H1 (cell line): ENCODE measurements at regions not wholly inside any gene's neighbourhood (a gene's known extent, or its start where the extent isn't known, plus 50 kb on each side); places are given as distances from the start of the nearest gene placed in this dataset.

Experiments used
- CTCF ChIA-PET: fragments of 300-600 bp; sonication (Branson Sonifier 250); formaldehyde crosslinking; loops from one replicate; lab custom pipeline; 2021; ENCODE audit not compliant: partially characterized antibody; lab: Charles Lee
- POLR2A ChIA-PET: fragments of 300-600 bp; sonication (Branson Sonifier 250); formaldehyde crosslinking; loops from one replicate; lab custom pipeline; 2021; ENCODE audit warnings: inconsistent platforms; ENCODE audit not compliant: partially characterized antibody; lab: Charles Lee
- DNase-seq, 2 experiments: peaks; one replicate each; pipeline versions ENCODE4 v3.0.0 to v3.0.0-alpha.2; 2010 to 2022; ENCODE audit warnings: low spot score in 2 of 2, low read depth in 1 of 2, mixed read lengths in 1 of 2
- FAIRE-seq: peaks from 2 replicates; lab custom pipeline; 2011; peaks lifted over from hg19 to GRCh38; lab: Jason Lieb, UNC
- H2AFZ ChIP-seq: 2 replicates; pipeline ENCODE4 v1.8.1; 2012; ENCODE audit warnings: low read length, inconsistent platforms
- H2AK5ac ChIP-seq: 2 replicates; pipeline ENCODE4 v1.6.1; 2013; ENCODE audit warnings: low read depth, low read length
- H2BK120ac ChIP-seq: replicated peaks from 2 replicates; pipeline ENCODE3; 2013; ENCODE audit warnings: low read depth, low read length, inconsistent platforms
- H2BK12ac ChIP-seq: 2 replicates; pipeline ENCODE4 v1.6.1; 2013; ENCODE audit warnings: low read depth, low read length
- H2BK15ac ChIP-seq: 2 replicates; pipeline ENCODE4 v1.6.1; 2013; ENCODE audit warnings: low read length
- H2BK20ac ChIP-seq: 2 replicates; pipeline ENCODE4 v1.6.1; 2013; ENCODE audit warnings: low read length
- H2BK5ac ChIP-seq: 2 replicates; pipeline ENCODE4 v1.6.1; 2013; ENCODE audit warnings: low read depth, low read length
- H3K14ac ChIP-seq: 2 replicates; pipeline ENCODE4 v1.6.1; 2013; ENCODE audit warnings: inconsistent platforms; ENCODE audit not compliant: insufficient read length
- H3K18ac ChIP-seq: 2 replicates; pipeline ENCODE4 v1.6.1; 2013; ENCODE audit warnings: low read length; ENCODE audit errors: extremely low read depth
- H3K23ac ChIP-seq: 2 replicates; pipeline ENCODE4 v1.6.1; 2013; ENCODE audit warnings: inconsistent platforms; ENCODE audit not compliant: insufficient read length
- H3K23me2 ChIP-seq: 2 replicates; pipeline ENCODE4 v1.6.1; 2013; ENCODE audit warnings: low read depth, low read length
- H3K27ac ChIP-seq: 2 replicates; pipeline ENCODE4 v1.6.1; 2011; ENCODE audit warnings: low read depth, low read length, inconsistent platforms
- H3K27me3 ChIP-seq, 4 experiments: replicated peaks in 1 of 4; 1 replicate in 1 of 4; 2 replicates in 3 of 4; pipeline versions ENCODE4 v1.6.1 to v1.8.1; 2011 to 2013; ENCODE audit warnings: low read length in 3 of 4, mild to moderate bottlenecking in 3 of 4, inconsistent platforms in 2 of 4, mixed read lengths in 2 of 4, moderate library complexity in 1 of 4; ENCODE audit not compliant: control insufficient read depth in 3 of 4, insufficient read depth in 3 of 4; ENCODE audit errors: extremely low read depth in 1 of 4
- H3K36me3 ChIP-seq, 4 experiments: 2 replicates each; pipeline versions ENCODE4 v1.6.1 to v1.8.1; 2011 to 2013; ENCODE audit warnings: mild to moderate bottlenecking in 4 of 4, low read length in 3 of 4, moderate library complexity in 2 of 4, control low read depth in 1 of 4, inconsistent platforms in 1 of 4; ENCODE audit not compliant: insufficient read depth in 4 of 4, control insufficient read depth in 2 of 4
- H3K4ac ChIP-seq: replicated peaks from 2 replicates; pipeline ENCODE3; 2013; ENCODE audit warnings: low read length, low read depth, mixed read lengths, inconsistent platforms; ENCODE audit not compliant: insufficient read length
- H3K4me1 ChIP-seq, 4 experiments: replicated peaks in 1 of 4; 1 replicate in 1 of 4; 2 replicates in 3 of 4; pipeline versions ENCODE4 v1.6.1 to v1.8.1; 2011 to 2013; ENCODE audit warnings: low read length in 3 of 4, inconsistent platforms in 2 of 4, mixed read lengths in 1 of 4; ENCODE audit not compliant: insufficient read depth in 4 of 4, control insufficient read depth in 3 of 4
- H3K4me2 ChIP-seq, 2 experiments: 2 replicates each; pipeline versions ENCODE4 v1.6.1 to v1.8.1; 2011 to 2013; ENCODE audit warnings: low read depth in 2 of 2, low read length in 2 of 2, control low read depth in 1 of 2, inconsistent platforms in 1 of 2, mild to moderate bottlenecking in 1 of 2; ENCODE audit not compliant: insufficient read depth in 1 of 2
- H3K4me3 ChIP-seq, 4 experiments: fragments of 200-600, 300-600 bp in 1 of 4; sonication (generic), shearing (Covaris generic), sonication (Bioruptor Twin) in 1 of 4; 2 replicates each; pipeline versions ENCODE4 v1.5.1 to v1.8.1; 2011 to 2016; ENCODE audit warnings: low read length in 4 of 4, low read depth in 3 of 4, control low read depth in 2 of 4, inconsistent platforms in 2 of 4, mild to moderate bottlenecking in 2 of 4, mixed read lengths in 1 of 4, moderate library complexity in 1 of 4; ENCODE audit not compliant: insufficient read depth in 2 of 4; ENCODE audit errors: extremely low read depth in 1 of 4
- H3K56ac ChIP-seq: replicated peaks from 2 replicates; pipeline ENCODE3; 2013; ENCODE audit warnings: low read depth, mild to moderate bottlenecking, mixed read lengths, low read length, inconsistent platforms; ENCODE audit not compliant: insufficient read length
- H3K79me1 ChIP-seq: 2 replicates; pipeline ENCODE4 v1.6.1; 2013; ENCODE audit warnings: low read depth, low read length, control low read depth
- H3K79me2 ChIP-seq, 2 experiments: 2 replicates each; pipeline versions ENCODE4 v1.6.1 to v1.8.1; 2012 to 2013; ENCODE audit warnings: low read length in 2 of 2, mild to moderate bottlenecking in 2 of 2, inconsistent platforms in 1 of 2; ENCODE audit not compliant: insufficient read depth in 2 of 2, control insufficient read depth in 1 of 2
- H3K9ac ChIP-seq, 4 experiments: replicated peaks in 1 of 4; 1 replicate in 1 of 4; 2 replicates in 3 of 4; pipeline versions ENCODE4 v1.6.1 to v1.8.1; 2011 to 2013; ENCODE audit warnings: low read depth in 3 of 4, low read length in 3 of 4, control low read depth in 2 of 4, mild to moderate bottlenecking in 2 of 4, moderate library complexity in 2 of 4, inconsistent platforms in 1 of 4; ENCODE audit errors: extremely low read depth in 1 of 4
- H3K9me3 ChIP-seq, 2 experiments: 2 replicates each; pipeline versions ENCODE4 v1.6.1 to v1.8.1; 2012 to 2013; ENCODE audit warnings: mild to moderate bottlenecking in 2 of 2, moderate library complexity in 2 of 2, control low read depth in 1 of 2, inconsistent platforms in 1 of 2, low read depth in 1 of 2, low read length in 1 of 2, mixed read lengths in 1 of 2; ENCODE audit not compliant: insufficient read depth in 2 of 2
- H4K20me1 ChIP-seq, 2 experiments: replicated peaks in 1 of 2; 2 replicates each; pipeline versions ENCODE3 to v1.8.1; 2011 to 2013; ENCODE audit warnings: inconsistent platforms in 2 of 2, low read length in 2 of 2, mild to moderate bottlenecking in 1 of 2; ENCODE audit not compliant: insufficient read depth in 2 of 2, control insufficient read depth in 1 of 2
- H4K5ac ChIP-seq: 2 replicates; pipeline ENCODE4 v1.6.1; 2013; ENCODE audit warnings: low read length, low read depth, mixed read lengths, inconsistent platforms; ENCODE audit not compliant: insufficient read length
- H4K8ac ChIP-seq: 2 replicates; pipeline ENCODE4 v1.8.0; 2013; ENCODE audit warnings: mild to moderate bottlenecking, moderate library complexity, low read length, inconsistent platforms; ENCODE audit not compliant: insufficient read depth; ENCODE audit errors: extremely low read depth
- H4K91ac ChIP-seq: replicated peaks from 2 replicates; pipeline ENCODE3; 2013; ENCODE audit warnings: low read length, mixed read lengths, inconsistent platforms; ENCODE audit not compliant: insufficient read length
- ATF2 ChIP-seq: IDR thresholded peaks from 2 replicates; pipeline ENCODE4 v1.6.1; 2012; ENCODE audit warnings: low read length, inconsistent platforms
- ATF3 ChIP-seq: IDR thresholded peaks from 2 replicates; pipeline ENCODE4 v1.6.1; 2011; ENCODE audit warnings: low read depth, mild to moderate bottlenecking, low read length; ENCODE audit not compliant: insufficient read depth
- FOSL1 ChIP-seq: IDR thresholded peaks from 2 replicates; pipeline ENCODE4 v1.6.1; 2011; ENCODE audit warnings: mild to moderate bottlenecking, low read depth, low read length, moderate library complexity; ENCODE audit not compliant: insufficient read depth
- RBBP5 ChIP-seq: IDR thresholded peaks from 2 replicates; pipeline ENCODE4 v1.7.1; 2012; ENCODE audit warnings: low read depth, mild to moderate bottlenecking, inconsistent platforms, low read length, moderate library complexity, borderline replicate concordance
- RNF2 ChIP-seq: fragments of 200-900, 300-1000 bp; sonication (generic); IDR thresholded peaks from 2 replicates; pipeline ENCODE4 v1.7.1; 2016; ENCODE audit warnings: borderline replicate concordance, low read depth, mild to moderate bottlenecking, antibody characterized with exemption, low read length; ENCODE audit not compliant: poor library complexity, severe bottlenecking; ENCODE audit errors: missing control alignments
- SUZ12 ChIP-seq: fragments of 200-600 bp; sonication (generic); IDR thresholded peaks from 2 replicates; pipeline ENCODE4 v1.6.1; 2012; ENCODE audit warnings: mild to moderate bottlenecking, inconsistent platforms, low read length, moderate library complexity, mixed read lengths
- TAF1 ChIP-seq: IDR thresholded peaks from 2 replicates; pipeline ENCODE4 v1.6.1; 2011; ENCODE audit warnings: mild to moderate bottlenecking, low read depth, low read length
- TCF12 ChIP-seq: IDR thresholded peaks from 2 replicates; pipeline ENCODE4 v1.6.1; 2011; ENCODE audit warnings: low read depth, mild to moderate bottlenecking, low read length
- WGBS, 2 experiments: shearing (Covaris generic) in 1 of 2; methylation state at CpG; one replicate each; pipeline versions ENCODE4 v1.1.6 to v1.1.7; 2013 to 2015; ENCODE audit warnings: low lambda C conversion rate in 2 of 2, mixed read lengths in 2 of 2, inconsistent platforms in 1 of 2, low coverage in 1 of 2, missing lambda C conversion rate in 1 of 2; ENCODE audit not compliant: insufficient replicate concordance in 2 of 2, insufficient coverage in 1 of 2, insufficient read length in 1 of 2; ENCODE audit errors: extremely low coverage in 1 of 2, missing lambda C conversion rate in 1 of 2; 5-methylcytosine and 5-hydroxymethylcytosine counted together

- Histone ChIP-seq H3K27me3 (no peaks in the 10 kb centered on the region), H2BK120ac (no peak overlapping the region), H2BK5ac (0 out of 2 replicates have a peak overlapping the region, but pooled peaks have one; percentile 16), H3K23ac (no peak overlapping the region), H3K4me3 (no peak overlapping the region), H4K91ac (no peak overlapping the region), H2AFZ (no peak overlapping the region), H3K79me1 (no peaks in the 10 kb centered on the region), H3K4me2 (no peak overlapping the region), H2BK12ac (peak overlapping the region; percentile 68; the same call in 1 of the 2 replicates), H4K20me1 (no peaks in the 10 kb centered on the region), H4K8ac (no peak overlapping the region), H2AK5ac (no peak overlapping the region), H3K23me2 (no peaks in the 10 kb centered on the region), H3K36me3 (no peaks in the 10 kb centered on the region), H3K56ac (no peak overlapping the region), H3K79me2 (no peaks in the 10 kb centered on the region), H2BK15ac (no peak overlapping the region), H4K5ac (no peak overlapping the region), H3K4ac (no peak overlapping the region), H3K27ac (no peak overlapping the region; the same call in 1 of the 2 replicates), H3K18ac (0 out of 2 replicates have a peak overlapping the region, but pooled peaks have one; percentile 10), H3K9me3 (no peaks in the 10 kb centered on the region), H2BK20ac (no peak overlapping the region), H3K14ac (no peak overlapping the region), H3K9ac (no peak overlapping the region), H3K4me1 (peaks cover 0 to 3% (median 1%) of the 10 kb centered on the region in 4 experiments; a peak in 3 of 7 replicates)
- CTCF ChIA-PET: interaction anchor here (0.6 to 1.5 kb wide), 3 partner anchors 58 to 282 kb away, joined by 3 to 4 read pairs (median 3); no protein-coding TSS in a partner anchor
- DNase-seq (no peak), FAIRE-seq (no peak)
- 87% methylated on average over 16 of the region's 16 CpGs; no CpG with 5 or more reads in 1 of the 2 experiments for WGBS, 2 experiments
- POLR2A ChIA-PET: no interaction called here
- TF ChIP-seq FOSL1: no peak
- TF ChIP-seq ATF3: no peak
- no peak for TF ChIP-seq RBBP5
- no peak for TF ChIP-seq ATF2
- no peak for TF ChIP-seq TCF12
- TF ChIP-seq TAF1: no peak
- no peak for TF ChIP-seq RNF2
- TF ChIP-seq SUZ12: no peak
Observed at GRCh38 chr3:44031387-44032380, 210.0 kb upstream of the TOPAZ1 start.
